HUDEP-2 (cell line): ENCODE measurements at regions not wholly inside any gene's neighbourhood (a gene's known extent, or its start where the extent isn't known, plus 50 kb on each side); places are given as distances from the start of the nearest gene placed in this dataset.
"Not testable (repeated sequence)": the region's sequence is repeated elsewhere in the genome, so short reads cannot be mapped to it uniquely, and the experiment has no call there.

Experiments used
- DNase-seq, 76 experiments: peaks; one replicate each; lab custom pipeline; 2025; ENCODE audit not compliant: unreplicated experiment in 76 of 76; lab: John Stamatoyannopoulos, UW

DNA sequence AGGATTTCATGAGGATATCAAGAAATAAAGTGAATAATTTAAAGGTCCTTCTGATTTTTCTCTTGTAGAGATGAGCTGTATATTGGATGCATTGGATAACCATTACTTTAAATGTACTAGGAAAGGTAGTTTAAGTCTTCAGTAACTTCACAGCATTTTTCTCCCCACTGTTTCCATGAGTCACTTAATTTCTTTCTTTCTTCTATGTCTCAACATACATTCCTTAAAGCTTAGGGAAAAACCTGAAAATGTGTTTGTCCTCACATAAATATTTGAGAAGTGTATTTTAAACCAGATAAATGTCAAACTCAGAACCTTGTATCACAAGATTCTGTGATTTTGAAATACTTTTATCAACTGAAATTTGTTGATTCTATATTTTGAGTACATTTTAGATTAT lies 1970.2 kb upstream of the FLRT2 start:
- no peak for DNase-seq

- no peak for DNase-seq
These were observed 1968.7 kb upstream of the FLRT2 start for GRCh38 chr14:83561261-83561660.

DNA sequence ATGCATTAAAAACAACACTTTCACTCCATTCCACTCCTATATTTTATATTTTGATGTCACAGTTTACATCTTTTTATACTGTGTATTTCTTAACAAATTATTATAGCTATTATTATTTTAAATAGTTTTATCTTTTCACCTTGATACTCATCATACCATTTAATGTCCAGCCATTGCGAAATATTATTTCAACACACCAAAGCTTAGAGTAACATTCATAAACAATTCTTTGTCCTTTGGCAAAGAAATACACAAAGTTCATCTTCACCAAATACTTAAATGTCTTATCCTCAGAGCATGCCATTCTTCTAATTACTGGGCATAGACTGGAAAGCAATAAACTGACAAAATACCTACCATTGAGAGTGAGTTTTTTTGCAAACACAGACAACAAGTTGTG lies 1963.4 kb upstream of the FLRT2 start:
- DNase-seq = no peak

DNA sequence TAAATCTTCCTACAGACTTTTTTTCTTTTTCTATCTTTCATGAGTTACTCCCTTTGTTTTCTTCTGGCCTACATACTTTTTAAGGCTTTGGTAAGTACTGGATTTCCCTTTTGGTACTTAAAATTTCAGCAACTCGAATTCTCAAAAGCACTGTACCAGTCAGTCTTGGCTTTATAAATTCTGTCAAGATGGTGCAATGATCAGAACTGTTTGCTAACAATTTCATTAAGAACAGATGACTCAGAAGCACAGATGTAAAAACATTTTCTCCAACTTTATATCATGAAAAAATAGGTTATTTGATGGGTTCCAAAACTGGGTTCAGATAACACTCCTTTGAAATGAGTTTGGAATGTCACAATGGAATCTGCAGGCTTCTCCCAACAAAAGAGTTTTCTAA lies 1961.8 kb upstream of the FLRT2 start:
- DNase-seq = no peak

DNA sequence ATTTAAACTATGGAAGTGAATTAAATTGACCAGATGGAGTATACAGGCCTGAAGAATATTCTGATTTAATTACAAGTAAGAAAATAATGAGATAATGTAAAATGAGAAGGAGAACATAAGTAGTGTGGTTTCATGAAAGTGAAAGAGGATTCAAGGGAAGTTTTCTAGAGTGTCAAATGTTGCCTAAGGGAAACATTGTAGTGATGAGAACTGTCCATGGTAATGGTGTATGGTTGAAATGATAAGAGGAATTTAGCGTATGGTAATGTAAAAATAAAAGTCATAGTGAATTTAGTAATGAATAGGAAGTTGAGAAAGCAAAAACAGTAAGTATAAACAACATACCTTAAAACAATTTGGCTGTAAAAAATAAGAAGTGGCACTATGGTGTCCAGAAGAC lies 1954.6 kb upstream of the FLRT2 start:
- no peak for DNase-seq

DNA sequence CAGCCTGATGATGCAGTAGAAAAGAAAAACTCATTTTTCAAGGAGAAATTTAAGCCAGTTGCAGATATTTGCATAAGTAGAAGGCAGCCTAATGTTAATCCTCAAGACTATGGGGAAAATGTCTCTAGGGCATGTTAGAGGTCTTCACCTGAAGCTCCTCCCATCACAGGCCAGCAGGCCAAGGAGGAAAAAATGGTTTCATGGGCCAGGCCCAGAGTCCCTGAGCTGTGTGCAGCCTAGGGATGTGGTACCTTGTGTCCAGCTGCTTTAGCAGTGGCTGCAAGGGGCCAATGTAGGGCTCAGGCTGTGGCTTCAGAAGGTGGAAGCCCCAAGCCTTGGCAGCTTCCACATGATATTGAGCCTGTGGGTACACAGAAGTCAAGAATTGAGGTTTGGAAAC lies 1946.7 kb upstream of the FLRT2 start:
- no peak for DNase-seq

GRCh38 chr14:83594874-83595273 lies 1935.1 kb upstream of the FLRT2 start:
- no peak for DNase-seq

GRCh38 chr14:83607682-83608081 lies 1922.3 kb upstream of the FLRT2 start:
- DNase-seq = no peak

DNA sequence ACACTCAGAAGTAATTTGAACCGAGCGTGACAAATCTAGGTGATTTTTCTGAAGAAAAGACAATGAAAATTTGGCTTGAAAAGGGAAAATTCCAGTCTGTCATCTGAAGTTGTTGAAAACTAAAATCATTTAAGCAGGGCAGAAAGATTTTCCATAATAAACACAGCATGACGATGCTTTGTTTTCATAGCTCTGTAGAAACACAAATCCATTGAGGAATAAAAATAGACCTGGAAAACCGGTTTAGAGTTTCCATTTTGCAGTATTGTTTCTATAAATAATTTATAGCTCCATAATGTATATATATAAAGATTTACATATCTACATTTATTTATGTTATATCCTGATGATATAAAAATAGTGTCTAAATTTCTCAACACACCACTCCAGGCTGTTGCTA lies 1918.5 kb upstream of the FLRT2 start:
- DNase-seq = no peak

DNA sequence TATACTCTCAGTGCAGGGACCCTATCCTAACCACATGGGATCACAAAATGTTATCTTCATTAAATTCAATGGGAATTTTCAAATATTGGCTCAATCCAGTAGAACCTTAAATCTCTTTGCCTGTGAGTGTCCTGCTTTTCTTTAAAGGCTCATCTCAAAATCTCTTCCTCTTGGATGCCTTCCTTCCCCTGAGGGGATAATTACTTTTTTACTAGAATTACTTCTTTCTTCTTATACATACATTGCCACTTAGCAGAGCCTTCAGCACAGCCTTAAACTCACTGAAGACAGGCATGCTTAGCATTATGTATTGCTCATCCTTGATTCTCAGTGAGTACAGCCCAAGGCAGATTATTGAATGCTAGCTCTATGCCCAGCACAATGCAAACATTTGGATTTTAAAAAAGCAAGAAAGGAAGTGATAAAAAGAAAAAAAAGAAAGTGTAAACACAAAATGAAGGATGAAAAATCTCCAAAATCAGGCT lies 1918.0 kb upstream of the FLRT2 start:
- DNase-seq = no peak

GRCh38 chr14:83614956-83615355 lies 1915.0 kb upstream of the FLRT2 start:
- no peak for DNase-seq

GRCh38 chr14:83624541-83624940 lies 1905.4 kb upstream of the FLRT2 start:
- no peak for DNase-seq

- DNase-seq = no peak
These were observed 1897.6 kb upstream of the FLRT2 start for GRCh38 chr14:83632375-83632774.

DNA sequence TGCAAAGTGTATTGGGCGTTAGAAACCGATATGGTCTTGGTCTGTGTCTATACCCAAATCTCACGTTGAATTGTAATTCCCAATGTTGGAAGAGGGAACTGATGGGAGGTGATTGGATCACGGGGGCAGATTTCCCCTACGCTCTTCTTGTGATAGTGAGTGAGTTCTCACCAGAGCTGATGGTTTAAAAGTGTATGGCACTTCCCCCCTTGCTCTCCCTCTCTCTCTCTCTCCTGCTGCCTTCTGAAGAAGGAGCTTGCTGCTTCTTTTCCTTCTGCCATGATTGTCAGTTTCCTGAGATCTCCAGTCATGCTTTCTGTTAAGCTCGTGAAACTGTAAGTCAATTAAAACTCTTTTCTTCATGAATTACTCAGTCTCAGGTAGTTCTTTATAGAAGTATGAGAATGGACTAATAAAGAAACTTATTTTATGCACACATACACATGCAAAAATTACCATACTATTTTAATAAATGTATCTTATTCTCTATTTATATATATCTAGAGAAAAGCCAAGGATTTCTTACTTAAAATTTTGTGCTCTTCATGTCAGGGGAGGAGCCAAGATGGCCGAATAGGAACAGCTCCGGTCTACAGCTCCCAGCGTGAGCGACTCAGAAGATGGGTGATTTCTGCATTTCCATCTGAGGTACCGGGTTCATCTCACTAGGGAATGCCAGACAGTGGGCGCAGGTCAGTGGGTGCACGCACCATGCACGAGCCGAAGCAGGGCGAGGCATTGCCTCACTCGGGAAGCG lies 1891.0 kb upstream of the FLRT2 start:
- no peak for DNase-seq

GRCh38 chr14:83639505-83639875 lies 1890.5 kb upstream of the FLRT2 start:
- DNase-seq = not testable (repeated sequence)

- DNase-seq = no peak
These were observed 1883.7 kb upstream of the FLRT2 start for GRCh38 chr14:83646228-83646627.

DNA sequence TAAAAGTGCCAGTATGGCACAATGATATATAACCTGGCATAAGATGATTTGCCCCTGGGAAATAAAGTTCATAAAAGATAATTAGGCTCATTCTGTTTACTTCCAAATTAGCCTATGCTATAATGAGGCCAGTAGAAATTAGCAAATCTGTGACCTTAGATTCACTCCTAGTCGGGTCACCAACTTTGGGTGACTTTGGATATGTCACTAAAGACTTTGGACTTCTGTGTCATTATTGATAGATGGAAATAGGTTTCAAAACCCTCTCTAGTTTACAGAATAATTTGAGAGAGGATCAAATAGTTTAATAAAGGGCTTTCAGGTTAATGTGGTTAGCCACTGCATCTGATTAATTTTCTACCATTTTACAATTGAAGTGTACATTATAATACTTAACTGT lies 1869.3 kb upstream of the FLRT2 start:
- no peak for DNase-seq

DNA sequence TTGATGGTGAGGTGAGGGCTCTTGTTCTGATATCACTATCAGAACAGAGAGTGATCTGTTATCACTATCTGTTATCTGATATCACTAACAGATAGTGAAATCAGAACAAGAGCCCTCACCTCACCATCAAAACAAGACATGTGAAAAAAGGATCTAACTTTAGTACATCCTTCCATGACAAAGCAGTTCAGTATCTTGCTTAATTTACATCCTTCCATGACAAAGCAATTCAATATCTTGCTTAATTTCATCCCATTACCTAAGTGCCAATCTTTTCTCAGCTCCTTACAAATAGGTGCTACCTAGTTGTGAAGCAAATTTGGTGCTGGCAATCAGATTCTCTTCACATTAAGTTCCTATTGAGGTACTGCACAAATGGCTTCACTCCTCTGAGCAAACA lies 1865.6 kb upstream of the FLRT2 start:
- DNase-seq = no peak

- DNase-seq = no peak
These were observed 1840.7 kb upstream of the FLRT2 start for GRCh38 chr14:83689265-83689664.

DNA sequence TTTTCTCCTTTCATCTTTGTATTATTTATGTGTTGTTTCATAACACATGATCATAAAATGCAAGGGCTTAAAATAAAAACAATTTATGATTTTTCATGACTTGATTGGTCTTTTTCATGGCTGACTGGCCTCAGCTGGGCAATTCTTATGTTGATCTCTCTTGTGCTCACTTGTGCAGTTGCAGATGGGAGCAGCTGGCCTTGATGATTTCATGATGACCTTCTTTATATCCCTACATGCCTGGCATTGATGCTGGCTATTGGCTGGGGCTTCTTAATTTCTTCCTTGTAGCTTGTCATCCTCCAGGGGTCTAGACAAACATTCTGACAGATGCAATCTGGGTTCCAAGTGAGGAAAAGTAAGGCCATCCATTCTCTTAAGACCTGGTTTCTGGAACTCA lies 1832.8 kb upstream of the FLRT2 start:
- DNase-seq = no peak

DNA sequence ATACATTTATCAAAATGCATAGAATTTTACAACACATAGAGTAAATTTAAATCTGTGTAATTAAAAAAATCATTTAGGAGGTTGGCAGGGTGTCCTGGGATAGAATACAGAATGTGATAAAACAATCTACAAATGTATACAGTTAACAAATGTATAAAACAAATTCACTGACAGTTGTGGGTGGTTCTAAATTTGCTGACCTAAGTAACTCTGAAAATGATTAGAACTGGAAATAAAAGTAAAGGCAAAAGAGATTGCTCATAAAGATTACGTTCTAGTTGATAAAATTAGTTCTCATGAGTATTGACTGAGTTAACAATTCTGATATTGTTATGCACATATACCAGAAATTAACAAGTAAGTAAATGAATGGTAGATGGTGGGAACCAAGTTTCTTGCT lies 1827.3 kb upstream of the FLRT2 start:
- no peak for DNase-seq

DNA sequence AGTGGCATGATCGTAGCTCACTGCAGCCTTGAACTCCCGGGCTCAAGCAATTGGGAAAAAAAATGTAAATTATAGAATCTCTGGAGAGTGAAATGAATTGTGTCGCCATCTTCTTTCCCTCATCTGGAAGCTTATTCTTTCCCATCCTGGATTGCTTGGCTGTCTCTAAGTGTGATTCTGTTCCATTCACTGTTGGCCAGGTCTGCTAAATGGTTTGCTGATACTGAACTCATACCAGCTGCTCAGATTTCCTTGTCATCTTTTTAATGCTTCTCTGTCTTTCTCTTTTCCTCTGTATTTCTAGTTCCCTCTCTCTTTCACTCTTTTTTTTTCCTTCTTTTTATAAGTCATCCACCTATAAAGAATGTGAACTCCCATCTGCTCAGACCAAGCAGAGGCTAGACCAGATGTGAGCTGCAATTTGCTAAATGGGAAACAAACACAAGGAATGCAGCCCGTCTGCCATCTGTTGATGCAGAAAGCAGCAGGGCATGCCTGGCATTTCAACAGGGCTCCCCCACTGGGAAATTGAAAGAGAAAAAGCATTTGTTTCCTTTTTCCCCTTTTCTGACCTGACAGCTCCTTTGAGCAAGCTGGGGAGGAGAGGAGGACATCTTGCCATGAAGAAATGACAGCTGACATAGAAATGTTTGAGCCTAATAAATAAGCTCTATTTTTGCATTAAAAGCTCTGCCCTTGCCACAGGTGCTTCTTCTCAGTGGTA lies 1823.6 kb upstream of the FLRT2 start:
- no peak for DNase-seq
